ENCODE measurements at regions not wholly inside any gene's neighbourhood (a gene's known extent, or its start where the extent isn't known, plus 50 kb on each side); places are given as distances from the start of the nearest gene placed in this dataset.

GRCh38 chr2:38199127-38199526, 123.2 kb upstream of the CYP1B1 start:
- Histone ChIP-seq H3K4me3 (no peak overlapping the region), H3K27ac (no peak overlapping the region), H3K4me1 (replicated peaks in 1 of 2) (peaks cover 0 to 10% of the 10 kb centered on the region in 2 donors)
- peak in 3 of 8 experiments; percentile 37 to 76 (median 75) for ATAC-seq (replicated peaks in 6 of 8)
- 33 to 100% (median 80%) methylated on average over 1 of the region's 1 CpG; no CpG with 5 or more reads in 5 of the 10 experiments for WGBS, 10 experiments
- in situ Hi-C loops (cut with MboI; ENCODE audit: low pct_unique_long_range_greater_than_20kb in 2 of 9, low sequenced_read_pairs in 9 of 9, unreplicated experiment in 9 of 9): no loop called here

- Histone ChIP-seq H3K27ac (no peak overlapping the region), H3K4me3 (no peak overlapping the region), H3K4me1 (replicated peaks in 1 of 2) (no peaks in the 10 kb centered on the region)
- ATAC-seq (replicated peaks in 6 of 8): no peak
- in situ Hi-C loops (cut with MboI; ENCODE audit: low pct_unique_long_range_greater_than_20kb in 2 of 9, low sequenced_read_pairs in 9 of 9, unreplicated experiment in 9 of 9): no loop called here
- WGBS, 10 experiments: 40 to 100% (median 89%) methylated on average over 1 to 4 of the region's 5 CpGs; no CpG with 5 or more reads in 3 of the 10 experiments
Observed at GRCh38 chr2:38194751-38195150, 118.8 kb upstream of the CYP1B1 start.

- in situ Hi-C loops (cut with MboI; ENCODE audit: low pct_unique_long_range_greater_than_20kb in 2 of 9, low sequenced_read_pairs in 9 of 9, unreplicated experiment in 9 of 9): no loop called here
Observed at GRCh38 chr2:38192976-38193375, 117.0 kb upstream of the CYP1B1 start.

GRCh38 chr2:38192046-38192445, 116.1 kb upstream of the CYP1B1 start:
- in situ Hi-C loops (cut with MboI; ENCODE audit: low pct_unique_long_range_greater_than_20kb in 2 of 9, low sequenced_read_pairs in 9 of 9, unreplicated experiment in 9 of 9): no loop called here
- ATAC-seq (replicated peaks in 6 of 8): no peak
- H3K4me1 ChIP-seq (replicated peaks in 1 of 2): no peaks in the 10 kb centered on the region
- no peak overlapping the region for H3K27ac ChIP-seq
- H3K4me3 ChIP-seq: no peak overlapping the region

More at GRCh38 chr2:38192976-38193375, 117.0 kb upstream of the CYP1B1 start:
- no peaks in the 10 kb centered on the region for H3K4me1 ChIP-seq (replicated peaks in 1 of 2)
- H3K4me3 ChIP-seq: no peak overlapping the region
- H3K27ac ChIP-seq: no peak overlapping the region
- ATAC-seq (replicated peaks in 6 of 8): no peak
- 51 to 100% (median 73%) methylated on average over 1 to 3 of the region's 3 CpGs; no CpG with 5 or more reads in 2 of the 10 experiments for WGBS, 10 experiments

- whole genome bisulfite sequencing, 10 experiments: 9 to 100% (median 86%) methylated on average over 1 to 2 of the region's 2 CpGs; no CpG with 5 or more reads in 1 of the 10 experiments
- in situ Hi-C loops (cut with MboI; ENCODE audit: low pct_unique_long_range_greater_than_20kb in 2 of 9, low sequenced_read_pairs in 9 of 9, unreplicated experiment in 9 of 9): no loop called here
Observed at GRCh38 chr2:38191516-38191915, 115.6 kb upstream of the CYP1B1 start.

GRCh38 chr2:38190542-38191218, 114.7 kb upstream of the CYP1B1 start:
- ATAC-seq (replicated peaks in 6 of 8): peak in 3 of 8 experiments; percentile 47 to 83 (median 80)

More at GRCh38 chr2:38191516-38191915, 115.6 kb upstream of the CYP1B1 start:
- no peak overlapping the region for H3K27ac ChIP-seq
- no peaks in the 10 kb centered on the region for H3K4me1 ChIP-seq (replicated peaks in 1 of 2)
- H3K4me3 ChIP-seq: no peak overlapping the region
- peak in 3 of 8 experiments; percentile 22 to 31 (median 25) for ATAC-seq (replicated peaks in 6 of 8)

GRCh38 chr2:38187541-38188011, 111.6 kb upstream of the CYP1B1 start:
- peak in 4 of 8 experiments; percentile 36 to 89 (median 52) for ATAC-seq (replicated peaks in 6 of 8)
- Histone ChIP-seq H3K4me1 (replicated peaks in 1 of 2) (no peaks in the 10 kb centered on the region), H3K27ac (no peak overlapping the region), H3K4me3 (no peak overlapping the region)
- WGBS, 10 experiments: 2 to 94% (median 57%) methylated on average over 1 to 5 of the region's 5 CpGs; no CpG with 5 or more reads in 2 of the 10 experiments
- in situ Hi-C loops (cut with MboI; ENCODE audit: low pct_unique_long_range_greater_than_20kb in 2 of 9, low sequenced_read_pairs in 9 of 9, unreplicated experiment in 9 of 9): no loop called here

More at GRCh38 chr2:38190542-38191218, 114.7 kb upstream of the CYP1B1 start:
- H3K4me1 ChIP-seq (replicated peaks in 1 of 2): no peaks in the 10 kb centered on the region
- WGBS, 10 experiments: 41 to 100% (median 90%) methylated on average over 1 to 3 of the region's 3 CpGs; no CpG with 5 or more reads in 2 of the 10 experiments
- H3K4me3 ChIP-seq: no peak overlapping the region
- in situ Hi-C loops (cut with MboI; ENCODE audit: low pct_unique_long_range_greater_than_20kb in 2 of 9, low sequenced_read_pairs in 9 of 9, unreplicated experiment in 9 of 9): no loop called here
- H3K27ac ChIP-seq: no peak overlapping the region

GRCh38 chr2:38185012-38185491, 109.1 kb upstream of the CYP1B1 start:
- ATAC-seq (replicated peaks in 6 of 8): peak in 3 of 8 experiments; percentile 8 to 53 (median 44)
- no peak overlapping the region for H3K27ac ChIP-seq
- in situ Hi-C loops (cut with MboI; ENCODE audit: low pct_unique_long_range_greater_than_20kb in 2 of 9, low sequenced_read_pairs in 9 of 9, unreplicated experiment in 9 of 9): no loop called here
- peaks cover 0 to 4% of the 10 kb centered on the region in 2 donors for H3K4me1 ChIP-seq (replicated peaks in 1 of 2)
- H3K4me3 ChIP-seq: no peak overlapping the region
- 0 to 100% (median 83%) methylated on average over 1 of the region's 1 CpG; no CpG with 5 or more reads in 3 of the 10 experiments for WGBS, 10 experiments

GRCh38 chr2:38182492-38183003, 106.6 kb upstream of the CYP1B1 start:
- H3K4me1 ChIP-seq (replicated peaks in 1 of 2): peaks cover 3 to 4% of the 10 kb centered on the region in 2 donors
- in situ Hi-C loops (cut with MboI; ENCODE audit: low pct_unique_long_range_greater_than_20kb in 2 of 9, low sequenced_read_pairs in 9 of 9, unreplicated experiment in 9 of 9): no loop called here
- WGBS, 10 experiments: 75 to 100% (median 87%) methylated on average over 1 to 4 of the region's 4 CpGs; no CpG with 5 or more reads in 4 of the 10 experiments
- H3K27ac ChIP-seq: no peak overlapping the region
- no peak overlapping the region for H3K4me3 ChIP-seq
- ATAC-seq (replicated peaks in 6 of 8): no peak

GRCh38 chr2:38181806-38182491, 106.0 kb upstream of the CYP1B1 start:
- H3K27ac ChIP-seq: no peak overlapping the region
- in situ Hi-C loops (cut with MboI; ENCODE audit: low pct_unique_long_range_greater_than_20kb in 2 of 9, low sequenced_read_pairs in 9 of 9, unreplicated experiment in 9 of 9): no loop called here
- 71 to 100% (median 96%) methylated on average over 2 to 5 of the region's 5 CpGs for WGBS, 10 experiments
- ATAC-seq (replicated peaks in 6 of 8): no peak
- H3K4me1 ChIP-seq (replicated peaks in 1 of 2): peaks cover 3 to 4% of the 10 kb centered on the region in 2 donors
- no peak overlapping the region for H3K4me3 ChIP-seq

GRCh38 chr2:38180754-38181153, 104.8 kb upstream of the CYP1B1 start:
- no peak for ATAC-seq (replicated peaks in 6 of 8)
- WGBS, 10 experiments: 60 to 100% (median 82%) methylated on average over 1 to 3 of the region's 3 CpGs

GRCh38 chr2:38178556-38179419, 102.8 kb upstream of the CYP1B1 start:
- peak in 5 of 8 experiments; percentile 31 to 77 (median 47) for ATAC-seq (replicated peaks in 6 of 8)
- no peak overlapping the region for H3K27ac ChIP-seq
- WGBS, 10 experiments: 3 to 57% (median 47%) methylated on average over 1 to 5 of the region's 5 CpGs; no CpG with 5 or more reads in 1 of the 10 experiments

More at GRCh38 chr2:38180754-38181153, 104.8 kb upstream of the CYP1B1 start:
- peaks cover 4 to 8% of the 10 kb centered on the region in 2 donors for H3K4me1 ChIP-seq (replicated peaks in 1 of 2)
- no peak overlapping the region for H3K27ac ChIP-seq
- in situ Hi-C loops (cut with MboI; ENCODE audit: low pct_unique_long_range_greater_than_20kb in 2 of 9, low sequenced_read_pairs in 9 of 9, unreplicated experiment in 9 of 9): no loop called here
- no peak overlapping the region for H3K4me3 ChIP-seq

More at GRCh38 chr2:38178556-38179419, 102.8 kb upstream of the CYP1B1 start:
- in situ Hi-C loops (cut with MboI; ENCODE audit: low pct_unique_long_range_greater_than_20kb in 2 of 9, low sequenced_read_pairs in 9 of 9, unreplicated experiment in 9 of 9): no loop called here
- no peak overlapping the region for H3K4me3 ChIP-seq
- peaks cover 4 to 8% of the 10 kb centered on the region in 2 donors for H3K4me1 ChIP-seq (replicated peaks in 1 of 2)
